DOHH2 (cell line): ENCODE measurements at regions not wholly inside any gene's neighbourhood (a gene's known extent, or its start where the extent isn't known, plus 50 kb on each side); places are given as distances from the start of the nearest gene placed in this dataset.

Experiments used
- H3F3A ChIP-seq: fragments of 200-600 bp; sonication (generic), shearing (Covaris generic); 2 replicates; pipeline ENCODE4 v1.6.0; 2016; ENCODE audit warnings: antibody characterized with exemption, mild to moderate bottlenecking; ENCODE audit not compliant: control insufficient read depth, insufficient read depth
- H3K27ac ChIP-seq: fragments of 200-600 bp; sonication (generic); 2 replicates; pipeline ENCODE4 v1.5.1; 2014; ENCODE audit warnings: low read depth, mild to moderate bottlenecking, low read length, moderate library complexity
- H3K27me3 ChIP-seq: fragments of 200-600 bp; sonication (generic); 2 replicates; pipeline ENCODE4 v1.6.1; 2014; ENCODE audit warnings: mild to moderate bottlenecking, low read length, mixed read lengths; ENCODE audit not compliant: control insufficient read depth
- H3K36me3 ChIP-seq: fragments of 200-600 bp; sonication (generic); 2 replicates; pipeline ENCODE4 v1.6.1; 2014; ENCODE audit warnings: mild to moderate bottlenecking, low read length, moderate library complexity, mixed read lengths; ENCODE audit not compliant: control insufficient read depth
- H3K4me1 ChIP-seq: fragments of 200-600 bp; sonication (generic); 2 replicates; pipeline ENCODE4 v1.6.1; 2014; ENCODE audit warnings: mild to moderate bottlenecking, low read length, mixed read lengths; ENCODE audit not compliant: control insufficient read depth
- H3K4me2 ChIP-seq: fragments of 200-600 bp; sonication (generic); 2 replicates; pipeline ENCODE4 v1.6.0; 2014; ENCODE audit warnings: mild to moderate bottlenecking, low read length, moderate library complexity
- H3K4me3 ChIP-seq: fragments of 200-600 bp; sonication (generic); 2 replicates; pipeline ENCODE4 v1.5.1; 2014; ENCODE audit warnings: mild to moderate bottlenecking, low read length, mixed read lengths
- H3K79me2 ChIP-seq: fragments of 200-600 bp; sonication (generic); 2 replicates; pipeline ENCODE4 v1.6.1; 2014; ENCODE audit warnings: mild to moderate bottlenecking, low read length, mixed read lengths; ENCODE audit not compliant: control insufficient read depth
- H3K9me2 ChIP-seq: fragments of 200-600 bp; sonication (generic); replicated peaks from 2 replicates; pipeline ENCODE4 v1.6.1; 2014; ENCODE audit warnings: mild to moderate bottlenecking, low read length, mixed read lengths; ENCODE audit not compliant: control insufficient read depth
- H3K9me3 ChIP-seq: fragments of 200-600 bp; sonication (generic); 2 replicates; pipeline ENCODE4 v1.6.1; 2014; ENCODE audit warnings: antibody characterized with exemption, low read length, mixed read lengths; ENCODE audit not compliant: control insufficient read depth, insufficient read depth
- H4K20me1 ChIP-seq: fragments of 200-600 bp; sonication (generic); 2 replicates; pipeline ENCODE4 v1.6.0; 2014; ENCODE audit warnings: low read depth, mild to moderate bottlenecking, antibody characterized with exemption, low read length, moderate library complexity; ENCODE audit not compliant: control insufficient read depth, insufficient read depth
- CTCF ChIP-seq: fragments of 200-600 bp; sonication (generic); IDR thresholded peaks from one replicate; pipeline ENCODE4 v1.5.1; 2014; ENCODE audit warnings: antibody characterized with exemption, mild to moderate bottlenecking, low read depth, low read length; ENCODE audit not compliant: poor library complexity, severe bottlenecking
- EZH2phosphoT487 ChIP-seq: fragments of 200-600 bp; sonication (generic); IDR thresholded peaks from 2 replicates; pipeline ENCODE4 v1.6.1; 2017; ENCODE audit warnings: borderline replicate concordance, mild to moderate bottlenecking, antibody characterized with exemption, low read length, moderate library complexity, mixed read lengths

- H4K20me1 ChIP-seq: no peaks in the 10 kb centered on the region
- no peaks in the 10 kb centered on the region for H3F3A ChIP-seq
- H3K4me1 ChIP-seq: no peaks in the 10 kb centered on the region
- H3K4me2 ChIP-seq: no peak overlapping the region
- H3K27me3 ChIP-seq: no peaks in the 10 kb centered on the region
- H3K27ac ChIP-seq: no peak overlapping the region
- H3K9me3 ChIP-seq: no peaks in the 10 kb centered on the region
- TF ChIP-seq EZH2phosphoT487: no peak
- TF ChIP-seq CTCF: no peak
- no peaks in the 10 kb centered on the region for H3K79me2 ChIP-seq
- H3K36me3 ChIP-seq: no peaks in the 10 kb centered on the region
- H3K9me2 ChIP-seq: no peaks in the 10 kb centered on the region
- no peak overlapping the region for H3K4me3 ChIP-seq
These were observed 226.7 kb upstream of the HNRNPA3 start for GRCh38 chr2:176985871-176986270.

- no peak overlapping the region for H3K4me2 ChIP-seq
- H3K27ac ChIP-seq: no peak overlapping the region
- no peaks in the 10 kb centered on the region for H3K79me2 ChIP-seq
- H3K4me3 ChIP-seq: no peak overlapping the region
- TF ChIP-seq CTCF: no peak
- no peak for TF ChIP-seq EZH2phosphoT487
- peaks cover 2% of the 10 kb centered on the region; the same call in 1 of the 2 replicates for H3K27me3 ChIP-seq
- no peaks in the 10 kb centered on the region for H3K9me2 ChIP-seq
- H3F3A ChIP-seq: no peaks in the 10 kb centered on the region
- H4K20me1 ChIP-seq: no peaks in the 10 kb centered on the region
- H3K36me3 ChIP-seq: no peaks in the 10 kb centered on the region
- no peaks in the 10 kb centered on the region for H3K4me1 ChIP-seq
- H3K9me3 ChIP-seq: no peaks in the 10 kb centered on the region
These were observed 226.1 kb upstream of the HNRNPA3 start for GRCh38 chr2:176986487-176986886.

GRCh38 chr2:176991411-176991810 lies 221.2 kb upstream of the HNRNPA3 start:
- H3K9me3 ChIP-seq: no peaks in the 10 kb centered on the region
- H3F3A ChIP-seq: no peaks in the 10 kb centered on the region
- no peak overlapping the region for H3K27ac ChIP-seq
- no peaks in the 10 kb centered on the region for H3K36me3 ChIP-seq
- no peaks in the 10 kb centered on the region for H3K9me2 ChIP-seq
- H3K79me2 ChIP-seq: no peaks in the 10 kb centered on the region
- peaks cover 3% of the 10 kb centered on the region; the same call in 1 of the 2 replicates for H3K27me3 ChIP-seq
- no peak overlapping the region for H3K4me2 ChIP-seq
- H3K4me1 ChIP-seq: no peaks in the 10 kb centered on the region
- no peak overlapping the region for H3K4me3 ChIP-seq
- no peaks in the 10 kb centered on the region for H4K20me1 ChIP-seq
- TF ChIP-seq EZH2phosphoT487 (no peak), CTCF (no peak)
